ENCODE measurements at regions not wholly inside any gene's neighbourhood (a gene's known extent, or its start where the extent isn't known, plus 50 kb on each side); places are given as distances from the start of the nearest gene placed in this dataset.

- no peak for TF ChIP-seq CTCF (conservative IDR thresholded peaks at IDR 0.05)
- no peak for TF ChIP-seq EZH2 (IDR thresholded peaks at IDR 0.05; ENCODE audit: low read depth)
Measured at GRCh38 chr2:168312036-168312822, 64.8 kb upstream of the STK39 start.
